Caki2 (cell line): ENCODE measurements at regions not wholly inside any gene's neighbourhood (a gene's known extent, or its start where the extent isn't known, plus 50 kb on each side); places are given as distances from the start of the nearest gene placed in this dataset.

Experiments used
- DNase-seq: peaks from one replicate; pipeline ENCODE4 v3.0.0-alpha.2; 2015; ENCODE audit warnings: low read depth
- in situ Hi-C: cut with HindIII; loops from 2 replicates; pipeline ENCODE4 v1.10.0; 2016; ENCODE audit warnings: low sequenced_read_pairs, low pct_unique_long_range_greater_than_20kb, mixed read lengths

- peak; percentile 41 for DNase-seq
- in situ Hi-C loops, result no loop called here
Observed at GRCh38 chr20:6265204-6265904, 142.5 kb upstream of the FERMT1 start.

DNA sequence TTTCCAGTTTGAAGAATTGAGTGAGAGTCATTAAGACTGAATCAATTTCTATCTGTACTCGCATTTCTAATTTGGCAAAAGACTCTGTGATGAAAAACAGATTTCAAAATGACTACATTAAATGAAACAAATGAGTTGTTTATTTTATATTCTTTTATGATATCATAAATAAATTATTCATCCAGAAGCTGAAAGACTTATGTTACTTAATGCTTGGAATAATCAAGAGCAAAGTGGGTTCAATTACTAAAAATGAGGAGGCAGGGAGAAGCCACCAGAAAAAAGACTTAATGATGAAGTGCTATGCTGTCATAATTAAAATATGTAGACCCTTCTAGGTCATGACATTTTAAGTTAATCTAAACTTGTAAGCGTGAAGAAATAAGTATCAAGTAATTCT lies 130.6 kb upstream of the FERMT1 start:
- in situ Hi-C loops, result no loop called here
- DNase-seq, result no peak

DNA sequence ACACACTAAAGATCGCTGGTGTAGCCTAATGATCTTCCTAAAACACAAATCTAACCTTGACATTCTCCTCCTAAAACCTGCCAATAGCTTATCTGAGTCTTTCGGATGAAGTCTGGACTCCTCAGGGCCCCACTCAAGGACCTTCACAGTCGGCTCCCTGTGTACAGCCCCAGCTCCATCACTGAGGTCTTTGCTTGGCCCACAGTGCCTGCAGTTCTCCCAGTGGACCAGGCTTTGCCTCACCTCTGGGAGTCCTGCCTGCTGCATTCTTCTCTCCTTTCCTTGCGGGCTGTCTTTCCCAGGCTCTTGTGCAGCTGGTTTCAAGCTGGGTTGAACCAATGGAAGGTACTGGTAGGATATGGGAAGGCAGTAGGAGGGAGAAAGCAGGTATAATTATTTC lies 122.6 kb upstream of the FERMT1 start:
- DNase-seq, result no peak
- in situ Hi-C loops, result no loop called here

- DNase-seq, result no peak
- in situ Hi-C loops, result no loop called here
Observed at GRCh38 chr20:6241591-6241990, 118.8 kb upstream of the FERMT1 start.

- DNase-seq, result no peak
- in situ Hi-C loops, result no loop called here
Observed at GRCh38 chr20:6240059-6240458, 117.2 kb upstream of the FERMT1 start.

GRCh38 chr20:6238421-6238820 lies 115.6 kb upstream of the FERMT1 start:
- in situ Hi-C loops, result no loop called here
- DNase-seq, result no peak

- DNase-seq, result no peak
- in situ Hi-C loops, result no loop called here
Observed at GRCh38 chr20:6235510-6235909, 112.7 kb upstream of the FERMT1 start.

GRCh38 chr20:6232436-6232835 lies 109.6 kb upstream of the FERMT1 start:
- DNase-seq, result no peak
- in situ Hi-C loops, result no loop called here

DNA sequence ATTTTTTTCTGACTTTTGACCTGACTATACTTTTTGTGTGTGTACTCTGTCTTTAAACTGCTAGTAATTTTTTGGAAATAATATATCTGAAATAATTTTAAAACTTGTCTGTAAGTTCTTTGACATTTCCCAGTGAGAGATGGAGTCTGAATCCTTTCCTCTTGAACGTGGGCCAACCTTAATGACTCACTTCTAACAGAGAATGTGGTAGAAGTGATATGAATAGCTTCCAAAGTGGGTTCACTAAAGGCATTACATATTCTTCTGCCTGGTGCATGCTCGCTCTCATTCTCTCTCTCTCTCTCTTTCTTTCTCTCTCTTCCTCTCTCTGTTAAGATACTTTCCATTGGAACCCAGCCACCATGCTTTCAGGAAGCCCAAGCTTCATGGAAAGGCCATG lies 108.7 kb upstream of the FERMT1 start:
- DNase-seq, result no peak
- in situ Hi-C loops, result no loop called here

DNA sequence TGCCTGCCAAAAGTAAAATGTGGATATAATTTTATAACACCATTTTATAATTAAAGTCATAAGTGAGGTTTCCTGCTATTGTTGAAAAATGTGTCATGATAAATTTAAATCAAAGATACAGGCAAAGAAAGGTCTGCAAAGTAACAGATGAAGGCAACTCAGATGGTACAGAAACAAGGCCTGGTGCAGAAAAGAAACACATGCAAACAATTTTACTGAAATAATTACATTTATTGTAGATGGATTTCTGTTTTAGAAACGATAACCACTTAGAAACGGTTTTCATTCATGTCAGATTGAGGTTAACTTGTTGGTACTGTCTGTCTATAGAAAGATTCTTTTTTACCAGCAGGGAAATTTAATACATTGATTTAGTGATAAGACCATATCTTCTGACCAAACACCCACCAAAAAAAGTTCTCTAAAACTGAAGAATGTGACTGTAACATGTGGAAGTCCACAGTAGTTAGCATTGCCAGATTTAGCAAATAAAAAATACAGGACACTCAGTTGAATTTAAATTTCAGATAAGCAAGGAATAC lies 105.5 kb upstream of the FERMT1 start:
- DNase-seq, result no peak
- in situ Hi-C loops, result no loop called here

- DNase-seq, result no peak
- in situ Hi-C loops, result no loop called here
Observed at GRCh38 chr20:6213311-6213710, 90.5 kb upstream of the FERMT1 start.

- in situ Hi-C loops, result no loop called here
Observed at GRCh38 chr20:6212903-6213302, 90.1 kb upstream of the FERMT1 start.

GRCh38 chr20:6209093-6209492 lies 86.3 kb upstream of the FERMT1 start:
- in situ Hi-C loops, result no loop called here
- DNase-seq, result no peak

More at GRCh38 chr20:6212903-6213302, 90.1 kb upstream of the FERMT1 start:
- DNase-seq, result no peak

- in situ Hi-C loops, result no loop called here
- DNase-seq, result no peak
Observed at GRCh38 chr20:6200092-6200491, 77.3 kb upstream of the FERMT1 start.

DNA sequence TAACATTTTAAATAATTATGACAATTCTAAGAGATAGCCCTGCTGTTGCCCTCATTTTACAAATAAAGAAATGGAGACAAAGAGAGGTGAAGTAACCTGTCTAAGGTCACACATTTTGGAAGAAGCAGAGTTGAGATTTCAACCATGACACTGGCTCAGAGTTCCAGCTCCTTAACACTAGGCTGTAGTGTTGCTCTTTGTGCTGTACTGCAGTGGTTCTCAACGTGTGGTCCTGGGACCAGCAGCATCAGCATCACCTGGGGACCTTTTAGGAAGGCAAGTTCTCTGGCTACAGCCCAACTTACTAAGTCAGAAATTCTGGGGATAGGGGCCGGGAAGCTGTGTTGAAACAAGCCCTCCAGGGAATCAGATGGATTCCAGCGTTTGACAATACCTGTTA lies 62.4 kb upstream of the FERMT1 start:
- no peak for DNase-seq

DNA sequence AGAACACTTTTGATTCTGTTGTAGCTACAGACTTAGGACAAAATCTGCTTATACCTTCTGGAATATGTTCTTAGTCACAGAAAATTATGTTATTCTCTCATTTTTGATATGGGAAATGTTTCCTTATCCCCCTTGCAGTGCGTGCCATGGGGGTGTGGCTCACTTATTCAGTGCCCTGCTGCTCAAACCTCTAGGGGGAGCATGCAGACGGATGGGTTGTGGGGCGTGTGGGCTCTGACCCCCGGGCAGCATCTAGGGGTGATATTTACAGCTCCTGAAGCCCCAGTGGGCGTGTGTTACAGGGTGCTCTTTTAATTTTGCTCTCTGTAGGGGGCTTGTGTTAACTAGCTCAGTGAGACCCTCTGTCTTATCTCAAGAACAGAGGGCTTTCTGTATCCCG lies 61.3 kb upstream of the FERMT1 start:
- no peak for DNase-seq
- in situ Hi-C loops, result no loop called here

More for the DNA sequence above, 62.4 kb upstream of the FERMT1 start:
- in situ Hi-C loops, result no loop called here

- DNase-seq, result no peak
- in situ Hi-C loops, result no loop called here
Observed at GRCh38 chr20:6180531-6180930, 57.7 kb upstream of the FERMT1 start.

GRCh38 chr20:6178537-6178936 lies 55.7 kb upstream of the FERMT1 start:
- peak; percentile 22 for DNase-seq
- in situ Hi-C loops, result no loop called here

GRCh38 chr20:6173481-6173880 lies 50.7 kb upstream of the FERMT1 start:
- in situ Hi-C loops, result no loop called here
- no peak for DNase-seq
